Keratinocyte (primary cell): ENCODE measurements at regions not wholly inside any gene's neighbourhood (a gene's known extent, or its start where the extent isn't known, plus 50 kb on each side); places are given as distances from the start of the nearest gene placed in this dataset.

Source experiments
- DNase-seq: peaks from one replicate; pipeline ENCODE4 v3.0.0-alpha.2; 2011; ENCODE audit warnings: low read depth, missing footprints, low spot score
- FAIRE-seq: peaks from 2 replicates; lab custom pipeline; 2011; peaks lifted over from hg19 to GRCh38; lab: Jason Lieb, UNC
- H2AFZ ChIP-seq: 2 replicates; pipeline ENCODE4 v1.6.0; 2012; ENCODE audit warnings: low read length, control low read depth, inconsistent platforms; ENCODE audit not compliant: control insufficient read depth
- H3K27ac ChIP-seq: 2 replicates; pipeline ENCODE4 v1.5.1; 2011; ENCODE audit warnings: low read length; ENCODE audit not compliant: control insufficient read depth, insufficient read depth
- H3K27me3 ChIP-seq: 3 replicates; pipeline ENCODE4 v1.6.0; 2011; ENCODE audit warnings: low read length; ENCODE audit not compliant: control insufficient read depth, insufficient read depth; ENCODE audit errors: extremely low read depth
- H3K36me3 ChIP-seq, 2 experiments: 2 replicates in 1 of 2; 3 replicates in 1 of 2; pipeline ENCODE4 v1.5.1; 2011; ENCODE audit warnings: low read length in 2 of 2, mild to moderate bottlenecking in 1 of 2; ENCODE audit not compliant: control insufficient read depth in 2 of 2, insufficient read depth in 2 of 2; ENCODE audit errors: extremely low read depth in 1 of 2
- H3K4me1 ChIP-seq: 3 replicates; pipeline ENCODE4 v1.5.1; 2011; ENCODE audit warnings: low read length; ENCODE audit not compliant: control insufficient read depth, insufficient read depth; ENCODE audit errors: extremely low read depth
- H3K4me2 ChIP-seq: 3 replicates; pipeline ENCODE4 v1.6.0; 2011; ENCODE audit warnings: low read depth, low read length; ENCODE audit not compliant: control insufficient read depth, insufficient read depth; ENCODE audit errors: extremely low read depth
- H3K4me3 ChIP-seq, 3 experiments: fragments of 200-600 bp in 1 of 3; sonication (generic) in 1 of 3; 2 replicates in 2 of 3; 3 replicates in 1 of 3; pipeline ENCODE4 v1.5.1; 2011 to 2016; ENCODE audit warnings: low read length in 3 of 3, mild to moderate bottlenecking in 3 of 3, control low read depth in 2 of 3, inconsistent platforms in 1 of 3, low read depth in 1 of 3, mixed read lengths in 1 of 3, mixed run types in 1 of 3, moderate library complexity in 1 of 3; ENCODE audit not compliant: control insufficient read depth in 2 of 3, insufficient read depth in 2 of 3; ENCODE audit errors: extremely low read depth in 1 of 3
- H3K79me2 ChIP-seq: 2 replicates; pipeline ENCODE4 v1.6.0; 2012; ENCODE audit warnings: low read length; ENCODE audit not compliant: control insufficient read depth, insufficient read depth
- H3K9ac ChIP-seq: 3 replicates; pipeline ENCODE4 v1.6.0; 2011; ENCODE audit warnings: low read length; ENCODE audit not compliant: control insufficient read depth, insufficient read depth; ENCODE audit errors: extremely low read depth
- H3K9me1 ChIP-seq: 3 replicates; pipeline ENCODE4 v1.6.0; 2011; ENCODE audit warnings: low read length; ENCODE audit not compliant: control insufficient read depth, insufficient read depth; ENCODE audit errors: extremely low read depth
- H3K9me3 ChIP-seq: 2 replicates; pipeline ENCODE4 v1.5.1; 2012; ENCODE audit warnings: low read depth, low read length; ENCODE audit not compliant: control insufficient read depth
- H4K20me1 ChIP-seq: 3 replicates; pipeline ENCODE4 v1.6.0; 2011; ENCODE audit warnings: low read length; ENCODE audit not compliant: control insufficient read depth, insufficient read depth; ENCODE audit errors: extremely low read depth
- EZH2 ChIP-seq: IDR thresholded peaks from one replicate; pipeline ENCODE4 v1.6.1; 2012; ENCODE audit warnings: inconsistent platforms, mild to moderate bottlenecking, low read length, moderate library complexity
- dilution Hi-C: fragments of 300-500 bp; cut with MboI; formaldehyde crosslinking; loops from one replicate; pipeline ENCODE4 v1.7.0; 2020; ENCODE audit warnings: low sequenced_read_pairs; ENCODE audit not compliant: extremely low pct_ligation_motif_present
- TF ChIP-seq, protein P1 (sequence below), 3 experiments: IDR thresholded peaks in 1 of 3; conservative IDR thresholded peaks in 1 of 3; optimal IDR thresholded peaks in 1 of 3; 2 replicates in 2 of 3; 3 replicates in 1 of 3; pipeline versions ENCODE3 to v1.5.1; 2011; ENCODE audit warnings: low read length in 3 of 3, mild to moderate bottlenecking in 3 of 3, moderate library complexity in 2 of 3, control low read depth in 1 of 3, inconsistent platforms in 1 of 3; ENCODE audit not compliant: insufficient read depth in 2 of 3; ENCODE audit errors: extremely low read depth in 1 of 3

DNA sequence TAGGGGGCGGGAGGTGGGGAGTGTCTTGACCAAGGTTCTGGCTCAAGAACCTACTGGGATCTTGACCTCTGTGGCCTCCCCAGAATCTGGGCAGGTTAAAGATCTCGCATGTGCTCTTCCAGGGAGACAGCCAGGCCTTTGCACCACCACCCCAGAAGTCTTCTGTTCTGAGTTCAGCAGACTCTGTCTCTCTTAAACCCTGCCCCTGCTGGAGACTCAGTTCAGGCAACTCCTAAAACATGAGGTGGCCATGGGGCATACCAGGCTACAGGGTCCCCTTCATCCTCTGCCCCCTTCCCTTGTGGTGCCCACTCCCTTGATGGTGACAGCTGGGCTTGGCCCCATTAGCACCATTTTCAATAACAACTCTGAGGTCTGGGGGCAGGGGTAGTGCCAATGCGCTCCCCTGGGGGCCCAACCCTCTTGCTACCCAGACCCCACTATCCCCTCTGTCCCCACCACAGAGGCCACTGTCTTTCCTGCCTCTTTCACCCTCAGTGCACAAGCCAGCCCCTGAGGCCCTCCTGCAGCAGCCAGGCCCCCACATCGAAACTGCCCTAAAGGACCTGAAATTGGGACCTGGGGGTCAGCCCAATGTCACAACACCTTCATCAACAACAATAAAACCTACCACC lies 132.7 kb upstream of the RUNX3 start:
- peaks cover 15% of the 10 kb centered on the region for H3K27me3 ChIP-seq
- no peak overlapping the region for H2AFZ ChIP-seq
- FAIRE-seq (no peak), DNase-seq (no peak)
- no peaks in the 10 kb centered on the region for H3K9me3 ChIP-seq
- H3K9ac ChIP-seq: no peak overlapping the region
- H3K79me2 ChIP-seq: no peaks in the 10 kb centered on the region
- no peaks in the 10 kb centered on the region for H4K20me1 ChIP-seq
- H3K9me1 ChIP-seq: no peaks in the 10 kb centered on the region
- TF ChIP-seq EZH2: no peak
- TF ChIP-seq, protein P1, sequence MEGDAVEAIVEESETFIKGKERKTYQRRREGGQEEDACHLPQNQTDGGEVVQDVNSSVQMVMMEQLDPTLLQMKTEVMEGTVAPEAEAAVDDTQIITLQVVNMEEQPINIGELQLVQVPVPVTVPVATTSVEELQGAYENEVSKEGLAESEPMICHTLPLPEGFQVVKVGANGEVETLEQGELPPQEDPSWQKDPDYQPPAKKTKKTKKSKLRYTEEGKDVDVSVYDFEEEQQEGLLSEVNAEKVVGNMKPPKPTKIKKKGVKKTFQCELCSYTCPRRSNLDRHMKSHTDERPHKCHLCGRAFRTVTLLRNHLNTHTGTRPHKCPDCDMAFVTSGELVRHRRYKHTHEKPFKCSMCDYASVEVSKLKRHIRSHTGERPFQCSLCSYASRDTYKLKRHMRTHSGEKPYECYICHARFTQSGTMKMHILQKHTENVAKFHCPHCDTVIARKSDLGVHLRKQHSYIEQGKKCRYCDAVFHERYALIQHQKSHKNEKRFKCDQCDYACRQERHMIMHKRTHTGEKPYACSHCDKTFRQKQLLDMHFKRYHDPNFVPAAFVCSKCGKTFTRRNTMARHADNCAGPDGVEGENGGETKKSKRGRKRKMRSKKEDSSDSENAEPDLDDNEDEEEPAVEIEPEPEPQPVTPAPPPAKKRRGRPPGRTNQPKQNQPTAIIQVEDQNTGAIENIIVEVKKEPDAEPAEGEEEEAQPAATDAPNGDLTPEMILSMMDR (optimal IDR thresholded peaks at IDR 0.05 in 1 of 3, IDR thresholded peaks at IDR 0.05 in 1 of 3, conservative IDR thresholded peaks at IDR 0.05 in 1 of 3; ENCODE audit: extremely low read depth in 1 of 3, insufficient read depth in 2 of 3, low read length in 3 of 3): no peak
- no peak overlapping the region for H3K27ac ChIP-seq
- no peak overlapping the region for H3K4me2 ChIP-seq
- no peak overlapping the region for H3K4me3 ChIP-seq
- dilution Hi-C loops: no loop called here
- H3K36me3 ChIP-seq: no peaks in the 10 kb centered on the region
- H3K4me1 ChIP-seq: no peaks in the 10 kb centered on the region

DNA sequence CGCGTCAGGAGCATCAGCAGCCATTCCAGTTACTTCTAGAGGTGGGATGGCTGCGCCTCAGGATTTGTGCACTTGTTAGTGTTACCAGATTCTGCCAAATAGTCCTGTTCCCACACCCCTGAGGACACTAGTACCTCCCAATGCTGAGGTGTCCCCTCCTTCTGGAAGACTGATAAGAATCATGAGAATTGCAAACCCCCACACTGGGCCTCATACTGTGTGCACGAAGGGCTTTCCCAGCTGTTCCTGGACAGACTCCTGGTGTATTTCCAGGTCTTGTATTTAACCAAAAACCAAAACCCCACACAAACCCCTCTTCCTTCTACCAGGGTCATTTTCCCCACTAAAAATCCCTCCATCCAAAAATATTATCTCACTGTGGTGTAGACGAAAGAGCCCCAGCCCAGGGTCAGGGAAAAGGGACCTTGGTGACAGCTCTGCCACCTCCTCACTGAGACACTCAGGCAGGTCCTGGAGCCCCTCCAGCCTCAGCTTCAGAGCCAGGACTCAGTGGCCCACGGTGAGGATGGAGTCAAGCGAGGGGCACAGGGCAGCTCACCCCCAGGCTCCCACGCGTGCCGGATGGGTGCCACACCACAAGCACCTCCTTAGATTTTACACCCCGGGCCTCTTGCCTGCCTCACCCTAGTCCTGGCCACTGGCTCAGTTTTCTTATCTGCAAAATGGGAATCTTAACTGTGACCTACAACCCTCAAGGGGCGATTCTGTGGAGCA lies 131.4 kb upstream of the RUNX3 start:
- no peak overlapping the region for H2AFZ ChIP-seq
- no peaks in the 10 kb centered on the region for H3K9me3 ChIP-seq
- no peaks in the 10 kb centered on the region for H3K4me1 ChIP-seq
- H3K36me3 ChIP-seq: no peaks in the 10 kb centered on the region
- no peak overlapping the region for H3K4me2 ChIP-seq
- DNase-seq (no peak), FAIRE-seq (no peak)
- H3K79me2 ChIP-seq: no peaks in the 10 kb centered on the region
- no peak overlapping the region for H3K4me3 ChIP-seq
- no peaks in the 10 kb centered on the region for H4K20me1 ChIP-seq
- H3K9me1 ChIP-seq: no peaks in the 10 kb centered on the region
- dilution Hi-C loops: no loop called here
- H3K9ac ChIP-seq: no peak overlapping the region
- no peak for TF ChIP-seq EZH2
- TF ChIP-seq, protein P1 (optimal IDR thresholded peaks at IDR 0.05 in 1 of 3, IDR thresholded peaks at IDR 0.05 in 1 of 3, conservative IDR thresholded peaks at IDR 0.05 in 1 of 3; ENCODE audit: extremely low read depth in 1 of 3, insufficient read depth in 2 of 3, low read length in 3 of 3): no peak
- H3K27me3 ChIP-seq: peaks cover 16% of the 10 kb centered on the region
- H3K27ac ChIP-seq: no peak overlapping the region
